ENCODE measurements at regions not wholly inside any gene's neighbourhood (a gene's known extent, or its start where the extent isn't known, plus 50 kb on each side); places are given as distances from the start of the nearest gene placed in this dataset.

DNA sequence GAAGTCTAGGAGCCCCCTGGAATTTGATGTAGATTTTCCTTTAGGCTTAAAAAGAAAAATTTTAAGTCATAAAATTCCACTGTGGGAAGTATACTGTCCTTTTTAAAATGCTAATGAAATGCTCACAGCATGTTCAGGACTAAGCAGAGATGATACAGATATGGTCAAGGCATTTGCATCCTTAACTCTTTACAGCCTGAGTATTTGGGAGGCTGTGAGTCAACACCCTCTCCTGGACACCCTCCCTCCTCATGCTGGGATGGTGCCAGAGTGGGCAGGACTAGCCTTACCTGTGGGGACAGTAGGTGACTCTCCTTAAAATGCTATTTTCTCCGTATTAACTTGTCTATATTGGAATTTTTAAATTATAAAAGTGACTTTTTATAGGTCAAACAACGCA lies 197.4 kb upstream of the ELL2 start:
- no peak for DNase-seq

DNA sequence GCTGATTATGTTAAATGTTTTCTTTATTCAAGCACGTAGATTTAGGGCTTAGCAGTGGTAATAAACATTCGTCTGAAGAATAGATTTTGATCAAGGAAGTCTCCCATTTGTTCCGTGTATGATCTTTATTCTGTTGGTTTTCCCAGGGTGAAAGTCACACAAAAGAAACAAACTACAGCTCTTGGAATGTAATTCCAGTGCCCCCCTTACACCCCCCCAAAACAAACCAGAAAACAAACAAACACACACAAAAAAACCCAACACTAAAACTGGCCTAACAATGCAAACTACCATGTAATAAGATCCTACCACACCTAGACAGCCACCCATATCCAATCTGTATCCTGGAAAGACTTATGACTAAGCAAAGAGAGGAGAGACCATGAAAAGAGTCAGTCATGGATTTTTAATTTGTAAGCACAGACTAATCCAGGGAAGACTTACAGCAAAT lies 196.2 kb upstream of the ELL2 start:
- no peak for DNase-seq

DNA sequence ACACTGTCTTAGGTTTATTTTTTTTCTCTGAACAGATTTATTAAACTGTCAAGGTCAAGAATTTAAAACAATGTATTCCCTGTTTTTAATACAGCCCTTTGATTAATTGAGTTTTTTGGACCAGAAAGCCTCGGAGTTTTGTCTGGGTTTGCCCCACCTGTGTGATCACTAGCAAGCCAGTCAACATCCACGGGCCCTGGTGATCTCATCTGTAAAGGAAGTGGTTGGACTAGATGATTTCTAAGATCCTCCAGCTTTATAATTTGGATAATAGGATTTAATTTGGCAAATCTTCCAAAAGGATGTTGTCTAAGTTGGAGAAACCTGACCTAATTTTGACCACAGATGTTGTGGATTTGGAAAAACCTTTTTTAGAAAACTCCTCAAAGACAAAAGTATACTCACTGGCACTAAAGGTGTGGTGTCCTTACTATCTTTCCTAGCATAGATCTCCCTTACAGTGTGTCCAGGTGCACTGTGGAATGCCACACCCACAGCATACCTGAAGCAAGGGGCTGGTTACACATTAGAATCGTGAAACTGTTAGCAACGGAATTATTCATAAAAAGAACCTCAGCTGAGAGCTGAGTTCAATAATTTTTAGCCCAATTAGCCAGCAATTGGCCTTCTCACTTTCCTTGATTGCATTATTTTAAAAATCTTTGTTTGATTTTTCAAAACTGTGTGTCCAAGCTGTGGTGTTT lies 195.6 kb upstream of the ELL2 start:
- DNase-seq: no peak

DNA sequence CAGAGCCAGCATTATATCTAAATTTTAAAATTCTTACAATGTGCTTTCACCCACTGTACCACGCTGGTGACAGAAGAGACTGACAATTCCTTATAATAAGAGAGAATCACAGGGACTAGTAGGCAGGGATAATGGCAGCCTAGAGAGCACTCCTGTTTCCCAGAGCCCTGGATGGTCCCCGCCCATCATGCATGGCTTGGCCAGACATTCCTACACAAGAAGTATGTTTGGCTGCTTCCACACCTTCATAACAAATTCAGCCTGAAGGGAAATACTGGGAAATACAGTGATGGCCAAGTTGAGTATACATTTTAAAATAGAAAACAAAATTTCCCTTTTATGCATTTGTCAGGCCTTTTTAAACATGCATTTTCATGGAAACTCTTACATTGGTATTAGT lies 193.5 kb upstream of the ELL2 start:
- DNase-seq: no peak

DNA sequence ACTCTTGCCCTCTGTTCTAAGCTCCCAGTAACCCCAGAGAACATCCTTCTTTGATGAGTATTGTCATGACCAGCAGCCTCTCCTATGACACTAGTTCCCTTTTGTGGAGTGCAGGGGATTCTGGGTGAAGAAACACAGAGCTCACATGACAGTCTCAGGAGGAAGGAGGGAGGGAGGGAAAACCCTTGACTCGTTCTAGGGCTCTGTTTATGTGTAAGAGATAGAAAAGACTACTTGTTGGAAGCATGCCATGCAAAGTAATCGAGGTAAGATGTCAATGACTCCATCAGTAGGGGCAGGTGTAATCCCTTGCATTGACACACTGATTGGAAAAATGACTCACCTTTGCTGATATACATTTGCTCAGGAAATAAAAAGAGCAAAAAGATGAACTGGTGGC lies 190.2 kb upstream of the ELL2 start:
- no peak for DNase-seq

DNA sequence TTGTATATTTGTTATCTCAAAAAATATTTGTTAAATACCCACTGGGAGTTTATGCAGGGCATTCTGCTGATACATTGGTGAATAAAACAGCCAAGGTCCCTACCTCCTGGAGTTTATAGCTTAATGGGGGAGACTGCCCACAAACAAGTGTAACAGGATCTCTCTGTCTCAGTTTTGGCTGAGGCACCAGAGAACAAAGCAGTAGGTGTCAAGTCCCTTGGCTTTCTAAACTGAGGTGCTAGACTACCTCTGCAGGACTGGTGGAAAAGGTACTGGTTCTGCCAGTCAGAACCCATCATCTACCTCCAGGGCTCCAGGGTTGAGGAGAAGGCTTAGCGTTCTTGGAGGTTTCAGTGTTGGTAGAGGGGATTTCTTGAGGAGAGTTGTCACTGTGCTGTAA lies 188.4 kb upstream of the ELL2 start:
- no peak for DNase-seq

DNA sequence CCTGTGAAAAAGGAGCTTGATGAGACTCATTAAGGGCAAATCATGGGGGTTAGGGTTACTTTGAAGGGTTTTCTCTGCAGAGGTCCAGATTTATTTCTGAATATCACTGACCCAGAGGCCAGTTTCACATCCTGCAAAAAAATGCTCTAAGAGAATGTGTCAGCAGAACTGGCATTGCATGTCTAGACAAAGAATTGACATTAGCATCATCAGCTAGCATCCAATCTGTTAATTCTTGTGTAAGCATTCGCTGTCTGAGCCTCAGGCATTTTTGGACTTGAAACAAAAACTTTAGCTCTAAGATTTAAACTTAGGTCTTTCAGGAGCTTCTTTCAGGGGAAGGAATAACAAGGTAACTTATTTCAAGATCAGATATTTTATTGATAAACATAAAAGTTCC lies 187.9 kb upstream of the ELL2 start:
- no peak for DNase-seq

DNA sequence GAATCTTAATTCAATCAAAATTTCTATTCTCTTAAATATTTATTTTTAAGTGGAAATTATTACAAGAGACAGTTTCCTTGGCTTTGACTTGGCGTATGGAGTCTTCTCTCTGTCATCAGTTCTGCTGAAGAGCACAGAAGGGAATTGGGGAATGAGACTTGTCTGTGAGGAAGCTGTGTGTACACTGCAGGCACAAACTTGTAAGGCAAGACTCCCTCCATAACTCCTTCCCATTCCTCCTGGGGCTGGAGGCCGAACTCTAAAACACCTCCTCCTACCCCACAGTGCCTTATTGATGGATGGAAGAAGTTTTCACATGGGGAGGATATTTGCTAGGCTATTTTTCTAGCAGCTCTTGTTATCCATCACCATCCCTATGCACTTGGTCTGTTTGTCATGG lies 187.4 kb upstream of the ELL2 start:
- no peak for DNase-seq

DNA sequence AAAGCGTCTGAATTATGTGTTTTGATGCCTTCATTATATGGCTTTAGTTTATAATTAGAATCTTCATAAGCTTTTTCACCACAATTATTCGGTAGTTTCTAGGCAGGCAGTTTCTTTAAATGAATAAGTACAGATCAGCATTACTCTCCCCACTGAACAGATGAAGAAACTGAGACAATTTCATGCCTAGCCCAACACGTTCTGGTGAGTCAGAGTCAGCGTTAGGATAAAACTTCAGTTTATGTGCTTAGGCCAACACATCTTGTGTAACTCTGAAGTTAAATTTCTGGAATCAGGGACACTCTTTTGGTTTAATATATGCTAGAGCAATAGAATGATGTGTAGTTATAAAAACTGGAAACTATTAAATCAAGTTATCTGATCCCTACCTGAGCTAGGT lies 186.7 kb upstream of the ELL2 start:
- DNase-seq: no peak

DNA sequence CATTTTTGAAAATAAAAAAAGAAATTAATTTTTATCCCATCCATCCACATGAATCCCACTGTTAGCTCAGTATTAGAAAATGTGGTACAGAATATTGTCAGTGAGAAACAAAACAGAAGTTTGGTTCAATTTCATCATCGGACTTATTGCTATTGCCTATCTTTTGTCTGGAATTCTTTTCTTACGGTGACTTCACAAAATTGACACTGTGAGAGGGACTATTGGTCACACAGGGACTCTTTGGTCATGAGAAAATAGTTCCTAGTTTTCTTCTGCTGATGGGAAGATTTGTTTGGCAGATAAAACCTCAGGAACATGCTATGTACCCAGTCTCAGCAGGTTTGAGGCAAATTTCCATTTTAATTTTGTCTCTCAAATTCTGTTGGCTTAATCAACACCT lies 186.2 kb upstream of the ELL2 start:
- DNase-seq: no peak

DNA sequence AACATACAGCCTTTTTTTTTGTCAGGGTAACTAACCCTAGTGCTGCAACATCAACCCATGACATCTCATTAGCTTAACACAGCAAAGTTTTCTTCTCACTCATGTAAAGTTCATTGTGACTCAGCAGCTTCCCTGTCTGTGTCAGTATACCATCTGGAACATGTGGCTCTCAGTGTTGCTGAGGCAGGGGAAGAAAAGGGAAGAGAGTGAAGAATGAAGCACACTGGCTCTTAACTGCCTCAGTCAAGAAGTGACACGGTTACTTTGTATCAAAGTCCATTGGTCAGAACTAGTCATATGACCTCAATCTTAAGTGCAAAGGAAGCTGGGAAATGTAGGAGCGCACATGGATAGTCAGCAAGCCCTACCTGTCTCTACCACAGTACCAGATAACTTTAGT lies 185.0 kb upstream of the ELL2 start:
- no peak for DNase-seq

DNA sequence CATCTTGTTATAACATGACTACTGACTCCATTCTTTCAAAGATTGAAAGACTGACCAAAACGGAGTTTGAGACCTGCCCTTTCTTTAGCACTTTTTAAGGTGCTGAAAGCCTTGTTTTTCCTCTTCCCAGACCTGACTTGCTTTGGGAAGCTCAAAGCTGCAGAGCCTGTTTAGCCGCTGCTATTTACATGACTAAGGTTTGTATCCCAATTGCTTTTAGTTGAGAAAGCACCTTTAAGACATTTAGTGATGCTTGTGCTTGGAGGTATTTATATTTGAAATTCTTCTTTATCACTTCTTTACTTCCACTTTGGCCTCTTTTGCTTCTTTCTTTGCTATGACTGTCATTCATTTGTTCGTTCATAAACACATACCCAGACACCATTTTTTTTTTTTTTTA lies 182.6 kb upstream of the ELL2 start:
- no peak for DNase-seq

DNA sequence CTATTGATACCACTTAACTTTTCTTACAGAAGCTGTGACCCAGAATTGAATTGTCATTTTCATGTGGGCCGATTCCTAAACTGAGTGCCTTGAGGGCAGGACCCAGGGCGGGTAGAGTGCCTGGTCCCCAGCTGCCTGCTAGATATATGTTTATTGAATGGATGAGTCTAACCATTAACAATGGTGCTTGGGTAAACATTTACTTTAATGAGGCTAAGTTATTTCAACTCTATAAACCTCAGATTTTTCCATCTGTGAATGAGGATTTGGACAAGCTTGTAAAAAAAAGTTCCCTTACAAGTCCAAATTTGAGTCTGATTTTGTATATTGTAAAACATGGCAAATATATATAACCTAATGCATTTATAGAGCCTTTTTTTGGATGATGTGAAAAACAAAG lies 181.8 kb upstream of the ELL2 start:
- DNase-seq: no peak

DNA sequence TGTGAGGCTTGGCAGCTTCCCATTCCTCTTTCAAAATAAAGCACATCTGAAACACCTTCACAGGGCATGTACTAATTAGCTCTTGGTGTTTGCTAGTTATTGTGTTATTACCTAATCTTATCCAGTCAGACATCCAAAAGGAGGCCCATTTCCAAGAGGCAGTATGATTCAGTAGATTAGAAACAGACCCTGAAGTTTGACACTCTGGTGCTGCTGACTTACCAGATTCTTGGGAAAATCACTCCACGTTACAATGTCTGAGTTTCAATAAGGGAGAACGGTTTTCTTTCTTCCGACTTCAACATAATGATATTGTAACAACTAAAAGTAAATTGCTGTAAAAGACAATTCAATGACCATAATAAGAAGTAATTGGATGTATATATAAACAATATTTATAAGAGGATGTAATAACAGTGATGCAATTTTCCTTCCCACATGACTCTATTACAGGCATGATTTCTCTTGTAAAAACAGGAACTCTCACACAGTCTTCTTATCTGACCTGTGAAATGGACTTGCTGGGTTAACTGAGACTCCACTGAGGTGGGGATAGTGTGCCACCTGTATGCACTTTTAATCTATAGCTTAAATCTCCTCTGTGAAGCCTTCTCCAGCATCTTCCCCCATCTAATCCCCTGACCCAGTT lies 181.3 kb upstream of the ELL2 start:
- DNase-seq: no peak

DNA sequence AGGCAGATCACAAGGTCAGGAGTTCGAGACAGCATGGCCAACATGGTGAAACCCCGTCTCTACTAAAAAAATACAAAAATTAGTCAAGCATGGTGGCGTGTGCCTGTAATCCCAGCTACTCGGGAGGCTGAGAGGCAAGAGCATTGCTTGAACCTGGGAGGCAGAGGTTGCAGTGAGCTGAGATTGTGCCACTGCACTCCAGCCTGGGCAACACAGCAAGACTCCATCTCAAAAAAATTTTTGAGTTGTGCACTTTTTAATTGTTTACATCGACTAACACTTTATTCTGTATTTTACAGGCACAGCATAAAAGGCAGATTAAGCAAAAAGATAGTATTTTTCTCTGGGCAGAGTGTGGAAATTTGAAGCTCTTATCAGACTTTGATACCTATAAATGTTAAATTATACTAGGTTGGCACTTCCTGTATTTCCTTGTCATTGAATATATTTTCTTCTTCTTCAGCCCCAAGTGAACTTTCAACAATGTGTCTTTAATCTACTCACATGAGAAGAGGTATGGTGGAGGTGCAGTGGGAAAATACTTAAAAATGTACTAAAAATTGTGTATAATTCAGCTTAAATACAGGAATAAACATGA lies 180.6 kb upstream of the ELL2 start:
- no peak for DNase-seq

DNA sequence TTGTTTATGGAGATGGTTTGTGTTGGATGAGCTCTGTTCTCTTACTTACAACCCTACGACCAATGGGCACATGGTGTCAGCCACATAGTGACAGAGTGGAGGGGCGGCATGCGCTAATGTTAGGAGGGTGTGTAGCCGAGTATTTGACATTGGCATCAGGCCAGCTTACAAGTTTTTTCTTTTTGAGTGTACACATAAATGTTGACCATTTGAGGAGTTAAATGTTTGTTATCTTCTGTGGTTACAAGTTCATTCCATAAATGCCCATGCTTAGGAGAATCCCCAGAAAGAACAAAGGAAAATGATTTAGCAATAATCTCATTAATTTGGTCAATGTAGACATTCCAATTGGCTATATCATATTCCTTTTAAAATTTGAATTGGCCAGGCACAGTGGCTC lies 180.1 kb upstream of the ELL2 start:
- no peak for DNase-seq

DNA sequence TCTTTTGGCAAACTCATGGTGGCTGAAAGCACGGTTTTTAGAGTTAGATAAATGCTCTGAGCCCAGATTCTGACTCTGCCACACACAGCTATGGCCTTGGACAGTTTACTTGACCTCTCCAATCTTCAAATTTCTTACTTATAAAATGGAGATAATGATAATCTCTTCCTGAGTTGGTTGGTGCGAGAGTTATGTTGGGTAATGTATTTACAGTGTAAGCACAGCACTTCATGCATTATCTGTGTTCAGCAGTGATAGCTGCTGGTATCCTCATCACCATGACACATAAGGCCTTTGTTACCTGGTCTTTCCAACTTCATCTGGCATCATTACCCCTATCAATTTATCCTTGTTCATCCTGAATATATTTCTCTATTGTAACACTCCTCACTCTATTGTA lies 178.8 kb upstream of the ELL2 start:
- DNase-seq: no peak

DNA sequence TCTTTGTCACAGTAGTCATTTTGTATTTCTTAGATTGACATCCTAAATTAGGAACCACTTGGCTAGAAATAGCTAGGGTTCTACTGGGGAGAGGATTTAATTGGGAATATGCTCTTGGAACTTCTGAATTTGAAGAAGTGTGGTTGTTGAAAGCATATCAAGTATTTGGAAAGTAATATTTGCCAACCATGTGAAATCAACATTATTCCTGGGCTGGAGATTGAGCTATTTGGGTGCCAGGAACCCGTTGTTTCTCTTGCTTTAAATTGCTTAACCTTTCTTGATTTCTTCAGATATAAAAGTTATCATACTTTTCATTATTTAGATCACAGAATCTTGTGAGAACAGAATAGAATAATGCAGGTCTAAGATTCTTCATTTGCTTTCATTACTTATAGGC lies 178.4 kb upstream of the ELL2 start:
- no peak for DNase-seq

DNA sequence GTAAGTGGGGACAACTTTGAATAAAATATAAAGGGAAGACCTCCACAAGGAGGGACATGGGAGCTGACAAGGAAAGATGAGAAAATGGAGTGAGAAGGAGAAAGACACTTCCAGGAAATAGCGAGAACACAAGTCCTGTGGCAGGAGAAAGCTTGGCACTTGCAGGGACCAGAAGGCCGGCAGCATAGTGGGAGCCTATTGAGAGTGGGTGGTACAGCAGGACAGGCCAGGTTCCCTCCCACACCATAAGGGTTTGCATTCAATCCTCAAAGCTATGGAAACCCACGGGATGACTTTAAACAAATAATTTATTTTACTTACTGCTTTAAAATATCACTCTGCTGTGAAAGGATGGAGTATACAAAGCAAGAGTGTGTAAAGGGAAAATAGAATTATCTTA lies 173.2 kb upstream of the ELL2 start:
- no peak for DNase-seq

DNA sequence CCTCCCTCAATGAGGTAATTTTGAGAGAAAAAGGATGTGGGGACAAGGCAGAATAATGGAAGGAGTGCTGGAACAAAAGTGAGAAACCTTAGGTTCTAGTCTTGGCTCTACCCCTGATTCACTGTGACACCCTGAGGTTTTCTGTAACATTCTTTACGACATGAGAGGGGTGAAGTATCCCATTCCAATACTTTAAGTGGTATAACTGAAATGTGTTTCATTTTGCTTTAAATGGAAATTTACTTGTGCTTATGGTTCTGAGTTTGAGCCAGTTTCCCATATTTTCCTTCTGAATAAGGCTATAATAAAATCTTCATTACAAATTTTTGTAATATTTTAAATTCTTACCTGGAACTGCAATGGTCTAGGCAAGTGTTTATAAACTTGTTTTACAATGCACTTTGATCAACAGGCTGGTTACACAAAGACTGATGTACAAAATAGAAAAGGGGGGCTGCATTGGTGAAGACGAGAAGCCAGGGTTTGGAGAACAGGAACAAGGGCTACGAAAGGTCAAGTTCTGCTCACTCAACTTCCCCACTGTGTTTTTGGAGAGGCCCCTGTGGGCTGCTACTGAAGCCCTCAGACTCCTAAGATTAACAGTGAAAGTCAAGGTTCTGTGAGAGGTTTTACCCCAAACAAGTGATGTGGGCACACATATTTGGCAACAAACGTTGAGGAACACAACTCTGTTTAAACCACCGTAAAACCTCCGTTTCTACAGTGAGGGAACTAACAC lies 171.9 kb upstream of the ELL2 start:
- no peak for DNase-seq

DNA sequence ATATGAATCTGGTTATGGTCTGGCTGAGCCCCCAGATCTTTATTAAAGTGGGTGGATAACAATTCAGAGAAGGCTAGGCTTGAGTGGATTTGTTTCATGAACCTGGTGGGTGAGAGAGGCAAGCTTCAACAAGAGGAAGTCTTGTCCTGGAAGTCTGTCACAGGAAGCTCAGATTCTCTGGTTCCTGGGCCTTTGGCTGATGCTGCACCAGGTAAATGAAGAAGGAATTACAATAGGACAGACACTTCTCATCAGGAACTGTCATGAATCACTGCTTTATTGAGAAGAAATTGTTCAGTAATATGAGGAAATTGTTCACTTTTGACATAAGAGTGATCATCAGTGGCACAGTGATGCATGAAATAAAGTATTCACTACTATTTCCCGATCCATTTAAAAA lies 167.6 kb upstream of the ELL2 start:
- no peak for DNase-seq

DNA sequence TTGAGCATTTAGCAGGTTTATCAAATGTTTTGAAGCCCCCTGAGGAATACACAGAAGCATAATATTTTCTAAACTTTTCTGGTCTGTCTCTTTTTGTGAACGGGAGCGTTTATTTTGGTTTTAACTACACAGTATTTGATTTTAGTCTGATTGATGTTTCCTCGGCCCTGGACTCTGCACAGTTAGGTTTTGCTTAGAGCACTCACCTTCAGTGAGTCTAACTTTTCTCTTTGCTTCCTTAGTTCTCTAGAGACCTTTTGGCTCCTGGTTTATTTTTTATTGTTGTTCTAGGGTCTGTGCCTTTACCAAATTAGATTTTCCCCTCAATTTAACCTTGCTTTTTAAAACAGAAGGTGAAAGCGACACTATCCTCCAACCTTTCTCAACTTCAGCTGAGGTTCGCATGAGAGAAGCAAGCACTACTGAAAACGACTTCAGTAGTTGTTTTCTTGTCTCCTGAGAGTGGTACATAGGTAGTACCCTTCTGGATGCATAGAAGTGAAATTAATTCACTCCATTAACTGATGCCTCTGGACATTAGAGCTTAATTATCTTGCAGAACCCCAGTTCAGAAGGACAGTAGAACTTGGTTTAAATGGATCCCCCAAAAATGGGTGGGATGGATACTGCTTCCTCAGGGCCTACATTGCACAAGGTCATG lies 166.7 kb upstream of the ELL2 start:
- DNase-seq: no peak

DNA sequence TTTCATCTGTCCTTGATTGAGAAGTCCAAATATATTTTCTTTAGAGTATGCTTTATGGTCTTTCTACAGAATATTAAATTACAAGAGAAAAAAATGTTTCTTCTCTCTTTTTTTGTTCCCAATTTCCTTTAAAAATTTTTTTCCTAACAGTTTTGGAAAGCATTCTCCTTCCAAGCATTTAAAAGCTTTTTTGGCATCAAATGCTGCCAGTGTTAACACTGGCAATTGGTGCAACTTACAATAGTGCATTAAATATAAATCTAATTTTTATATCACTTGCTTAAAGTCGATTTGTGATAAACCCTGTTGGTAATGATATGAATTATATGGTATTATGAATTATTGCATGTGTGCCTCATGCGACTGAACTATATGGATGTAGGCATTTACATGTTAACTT lies 165.9 kb upstream of the ELL2 start:
- DNase-seq: no peak

All from right kidney (tissue), 1 donor.